K562 (cell line): ENCODE measurements at regions not wholly inside any gene's neighbourhood (a gene's known extent, or its start where the extent isn't known, plus 50 kb on each side); places are given as distances from the start of the nearest gene placed in this dataset.

ENCODE experiments used
- ATAC-seq: fragments of 200-7000 bp; cut with Tn5 transposase; 3 replicates; pipeline ENCODE4 v1.9.1; 2020; ENCODE audit warnings: moderate library complexity
- BruUV-seq: library from RNA; stranded (reverse); fragments of 400-500 nt; replicated peaks from 2 replicates; lab custom pipeline; 2021; lab: Mats Ljungman, UMichigan
- CTCF ChIA-PET: fragments of 300-600 bp; formaldehyde crosslinking; extraction: SDS; loops from one replicate; lab custom pipeline; 2021; ENCODE audit warnings: low intra/inter-chr PET ratio; lab: Yijun Ruan, JAX
- POLR2A ChIA-PET: fragments of 300-600, 350-650 bp; sonication (Branson Sonifier 250); formaldehyde crosslinking; extraction: SDS; loops from one replicate; lab custom pipeline; 2021; ENCODE audit warnings: antibody characterized with exemption, inconsistent platforms; lab: Yijun Ruan, JAX
- DNase-seq, 4 experiments: peaks; one replicate each; pipeline versions ENCODE4 v3.0.0 to v3.0.0-alpha.2; 2011 to 2018; ENCODE audit warnings: low spot score in 3 of 4, mixed read lengths in 3 of 4; ENCODE audit errors: extremely low read depth in 1 of 4
- FAIRE-seq: peaks from 2 replicates; lab custom pipeline; 2011; peaks lifted over from hg19 to GRCh38; lab: Jason Lieb, UNC
- H2AFZ ChIP-seq: 2 replicates; pipeline ENCODE4 v1.6.0; 2011; ENCODE audit warnings: low read depth, low read length, control low read depth, inconsistent platforms
- H3K27ac ChIP-seq: fragments of 200-600 bp; 3 replicates; pipeline ENCODE4 v1.8.0; 2011; ENCODE audit warnings: low read depth, mild to moderate bottlenecking, control low read depth, inconsistent platforms, low read length, moderate library complexity, mixed read lengths; ENCODE audit errors: extremely low read depth
- H3K27me3 ChIP-seq, 2 experiments: fragments of 300-600 bp in 1 of 2; 2 replicates in 1 of 2; 3 replicates in 1 of 2; pipeline versions ENCODE4 v1.6.0 to v1.8.0; 2011; ENCODE audit warnings: inconsistent platforms in 2 of 2, low read length in 2 of 2, mild to moderate bottlenecking in 1 of 2, mixed read lengths in 1 of 2, moderate library complexity in 1 of 2; ENCODE audit not compliant: control insufficient read depth in 2 of 2, insufficient read depth in 2 of 2
- H3K36me3 ChIP-seq: fragments of 300-600 bp; 3 replicates; pipeline ENCODE4 v1.8.0; 2011; ENCODE audit warnings: mild to moderate bottlenecking, low read length, inconsistent platforms; ENCODE audit not compliant: control insufficient read depth, insufficient read depth
- H3K4me1 ChIP-seq, 2 experiments: fragments of 200-600 bp in 1 of 2; replicated peaks in 1 of 2; 2 replicates in 1 of 2; 3 replicates in 1 of 2; pipeline versions ENCODE4 v1.5.1 to v1.8.0; 2011; ENCODE audit warnings: inconsistent platforms in 2 of 2, low read length in 2 of 2, mild to moderate bottlenecking in 1 of 2, mixed read lengths in 1 of 2, moderate library complexity in 1 of 2; ENCODE audit not compliant: control insufficient read depth in 2 of 2, insufficient read depth in 2 of 2
- H3K4me2 ChIP-seq: 2 replicates; pipeline ENCODE4 v1.6.1; 2011; ENCODE audit warnings: low read length, control low read depth, inconsistent platforms, mixed read lengths; ENCODE audit not compliant: insufficient read depth
- H3K4me3 ChIP-seq: fragments of 200-600 bp; sonication (generic), shearing (Covaris generic); 2 replicates; pipeline ENCODE4 v1.5.1; 2016; ENCODE audit warnings: control low read depth, inconsistent platforms
- H3K79me2 ChIP-seq: fragments of 200-600 bp; 3 replicates; pipeline ENCODE4 v1.8.0; 2011; ENCODE audit warnings: low read length, inconsistent platforms; ENCODE audit not compliant: control insufficient read depth, insufficient read depth
- H3K9ac ChIP-seq, 2 experiments: 2 replicates each; pipeline versions ENCODE4 v1.6.0 to v1.6.1; 2011; ENCODE audit warnings: low read depth in 2 of 2, low read length in 2 of 2, control low read depth in 1 of 2, inconsistent platforms in 1 of 2, mild to moderate bottlenecking in 1 of 2, mixed read lengths in 1 of 2; ENCODE audit not compliant: insufficient read depth in 1 of 2
- H3K9me1 ChIP-seq: one replicate; pipeline ENCODE4 v1.6.0; 2011; ENCODE audit warnings: inconsistent platforms, mild to moderate bottlenecking, low read length, moderate library complexity; ENCODE audit not compliant: control insufficient read depth, insufficient read depth
- H3K9me3 ChIP-seq: replicated peaks from 2 replicates; pipeline ENCODE4 v1.5.1; 2011; ENCODE audit warnings: low read depth, low read length, inconsistent platforms; ENCODE audit not compliant: control insufficient read depth, insufficient read depth
- H4K20me1 ChIP-seq: replicated peaks from 2 replicates; pipeline ENCODE4 v1.6.1; 2011; ENCODE audit warnings: low read length, inconsistent platforms, mixed read lengths; ENCODE audit not compliant: control insufficient read depth, insufficient read depth
- ATF7 ChIP-seq: fragments of 450-650 bp; IDR thresholded peaks from 2 replicates; pipeline ENCODE4 v1.7.1; 2014; ENCODE audit warnings: mild to moderate bottlenecking, moderate library complexity
- E2F3 ChIP-seq: fragments of 250-450 bp; sonication (Bioruptor Pico); IDR thresholded peaks from 2 replicates; pipeline ENCODE4 v1.4.0; 2020; ENCODE audit warnings: mild to moderate bottlenecking
- EZH2 ChIP-seq: IDR thresholded peaks from 2 replicates; pipeline ENCODE4 v1.6.1; 2012; ENCODE audit warnings: low read depth, mild to moderate bottlenecking, inconsistent platforms, low read length, borderline replicate concordance
- GATA2 ChIP-seq: sonication (generic); formaldehyde crosslinking; IDR thresholded peaks from 2 replicates; pipeline ENCODE4 v1.4.0; 2020; ENCODE audit warnings: mild to moderate bottlenecking, missing genetic modification reagents
- NR2C1 ChIP-seq, 2 experiments: fragments of 450-650 bp; IDR thresholded peaks; 2 replicates each; pipeline ENCODE4 v1.6.1; 2017; ENCODE audit warnings: mild to moderate bottlenecking in 2 of 2, antibody characterized with exemption in 1 of 2, inconsistent platforms in 1 of 2, missing compliant biosample characterization in 1 of 2, missing genetic modification characterization in 1 of 2
- NR2C2 ChIP-seq, 2 experiments: fragments of 200-800 bp in 1 of 2; sonication (Bioruptor generic) in 1 of 2; sonication (generic) in 1 of 2; formaldehyde crosslinking in 1 of 2; IDR thresholded peaks; 2 replicates each; pipeline versions ENCODE4 v1.6.1 to v1.8.0; 2016 to 2022; ENCODE audit warnings: mild to moderate bottlenecking in 1 of 2, missing compliant biosample characterization in 1 of 2, missing genetic modification characterization in 1 of 2, missing genetic modification reagents in 1 of 2
- RBM22 ChIP-seq: fragments of 200-400 bp; formaldehyde crosslinking; IDR thresholded peaks from 2 replicates; pipeline ENCODE4 v1.6.1; 2018; ENCODE audit warnings: low read length, low read depth; ENCODE audit not compliant: poor library complexity, severe bottlenecking
- TEAD2 ChIP-seq: fragments of 450-650 bp; IDR thresholded peaks from 2 replicates; pipeline ENCODE4 v1.6.1; 2016; ENCODE audit warnings: missing genetic modification characterization, control low read depth, missing compliant biosample characterization
- ZNF121 ChIP-seq: sonication (generic); formaldehyde crosslinking; conservative IDR thresholded peaks from 2 replicates; pipeline ENCODE4 v1.8.0; 2022; ENCODE audit warnings: missing genetic modification reagents
- WGBS: fragments of 100-300 bp; shearing (Covaris generic); methylation state at CpG from one replicate; pipeline ENCODE4 v1.1.6; 2016; ENCODE audit warnings: low coverage, mixed read lengths; ENCODE audit not compliant: insufficient coverage; ENCODE audit errors: missing lambda C conversion rate; 5-methylcytosine and 5-hydroxymethylcytosine counted together
- in situ Hi-C: fragments of 300-500 bp; cut with MboI; formaldehyde crosslinking; loops from 4 replicates; pipeline ENCODE4 v1.15.0; 2018; ENCODE audit warnings: inconsistent platforms, mixed read lengths
- intact Hi-C: fragments of 100-400 bp; cut with micrococcal nuclease; formaldehyde crosslinking; loops from 2 replicates; pipeline ENCODE4 v1.14.2; 2022

GRCh38 chr12:88339966-88340365 is 197.9 kb downstream of the TMTC3 start:
- no peak overlapping the region for H3K4me2 ChIP-seq
- ATAC-seq = no peak
- TF ChIP-seq NR2C2 (CRISPR knock-in tag; IDR thresholded peaks at IDR 0.05) (no peak), NR2C2 (tag; IDR thresholded peaks at IDR 0.05) (no peak), RBM22 (no peak), ZNF121 (CRISPR knock-in tag) (no peak), TEAD2 (no peak), ATF7 (no peak), NR2C1 (IDR thresholded peaks at IDR 0.05) (no peak), NR2C1 (tag; IDR thresholded peaks at IDR 0.05) (no peak), EZH2 (no peak), E2F3 (CRISPR knock-in tag) (no peak), GATA2 (CRISPR knock-in tag) (no peak)
- TF ChIP-seq, all 486 proteins: peak for 0
- CTCF ChIA-PET = no interaction called here
- DNase-seq (no peak), FAIRE-seq (no peak)
- POLR2A ChIA-PET = no interaction called here
- Histone ChIP-seq H3K4me1 (no peaks in the 10 kb centered on the region), H2AFZ (no peak overlapping the region), H3K27me3 (no peaks in the 10 kb centered on the region), H3K9ac (no peak overlapping the region), H3K36me3 (no peaks in the 10 kb centered on the region), H3K27ac (no peak overlapping the region), H4K20me1 (no peaks in the 10 kb centered on the region), H3K9me3 (no peaks in the 10 kb centered on the region), H3K4me3 (no peak overlapping the region), H3K9me1 (no peaks in the 10 kb centered on the region), H3K79me2 (no peaks in the 10 kb centered on the region)
- BruUV-seq = no TSS peak
- intact Hi-C loops = no loop called here
- 5% methylated on average over 1 of the region's 1 CpG for WGBS
- in situ Hi-C loops = no loop called here
